ENCODE measurements at regions not wholly inside any gene's neighbourhood (a gene's known extent, or its start where the extent isn't known, plus 50 kb on each side); places are given as distances from the start of the nearest gene placed in this dataset.

GRCh38 chr2:234869164-234869563 lies 82.7 kb upstream of the SH3BP4 start:
- Histone ChIP-seq H3K4me3 (ENCODE audit: low read depth in 1 of 2, low read length in 2 of 2) (no peak overlapping the region), H3K79me2 (ENCODE audit: insufficient read depth, low read length) (no peaks in the 10 kb centered on the region), H3K9me3 (ENCODE audit: insufficient read depth, low read length, severe bottlenecking) (no peaks in the 10 kb centered on the region), H3K27ac (ENCODE audit: low read length) (no peak overlapping the region), H3K36me3 (ENCODE audit: insufficient read depth, low read length) (no peaks in the 10 kb centered on the region), H3K4me2 (ENCODE audit: insufficient read depth, low read length) (no peak overlapping the region), H3K27me3 (ENCODE audit: insufficient read depth, low read length, poor library complexity) (peaks cover 4% of the 10 kb centered on the region), H3K9ac (ENCODE audit: low read depth, low read length) (no peak overlapping the region), H2AFZ (ENCODE audit: low read depth, low read length) (no peak overlapping the region), H3K4me1 (ENCODE audit: insufficient read depth, low read length) (no peaks in the 10 kb centered on the region), H4K20me1 (ENCODE audit: insufficient read depth, low read length) (no peaks in the 10 kb centered on the region)
- ATAC-seq (ENCODE audit: insufficient read depth, low read depth) (no peak), DNase-seq (no peak)
- TF ChIP-seq EZH2 (IDR thresholded peaks at IDR 0.05; ENCODE audit: borderline replicate concordance, low read depth, low read length, severe bottlenecking) (no peak), CTCF (IDR thresholded peaks at IDR 0.05; ENCODE audit: borderline replicate concordance, extremely low read depth, low read length, poor library complexity, severe bottlenecking) (no peak)

DNA sequence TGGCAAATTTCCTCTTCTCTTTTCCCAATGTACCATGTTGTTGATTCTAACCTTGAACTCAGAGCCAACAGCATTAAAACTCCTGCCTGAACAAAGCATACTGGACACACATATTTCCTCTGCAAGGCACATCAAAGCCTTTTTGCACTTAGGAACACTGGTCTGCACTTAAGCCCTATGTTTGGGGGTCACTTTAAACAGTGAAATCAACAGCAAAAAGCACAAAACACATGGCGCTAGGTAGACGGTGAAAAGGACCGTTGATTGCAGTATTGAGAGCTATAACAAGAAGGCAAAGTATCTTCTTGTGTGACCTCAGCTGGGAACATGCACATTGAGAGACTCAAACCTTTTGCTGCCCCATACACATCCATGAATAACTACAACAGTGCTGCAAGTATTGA lies 83.9 kb upstream of the SH3BP4 start:
- no peaks in the 10 kb centered on the region for H3K79me2 ChIP-seq (ENCODE audit: insufficient read depth, low read length)
- H4K20me1 ChIP-seq (ENCODE audit: insufficient read depth, low read length), result no peaks in the 10 kb centered on the region
- ATAC-seq (ENCODE audit: insufficient read depth, low read depth), result no peak
- no peak overlapping the region for H3K4me2 ChIP-seq (ENCODE audit: insufficient read depth, low read length)
- H3K9me3 ChIP-seq (ENCODE audit: insufficient read depth, low read length, severe bottlenecking), result no peaks in the 10 kb centered on the region
- H3K27ac ChIP-seq (ENCODE audit: low read length), result no peak overlapping the region
- TF ChIP-seq EZH2 (IDR thresholded peaks at IDR 0.05; ENCODE audit: borderline replicate concordance, low read depth, low read length, severe bottlenecking), result no peak
- no peak for TF ChIP-seq CTCF (IDR thresholded peaks at IDR 0.05; ENCODE audit: borderline replicate concordance, extremely low read depth, low read length, poor library complexity, severe bottlenecking)
- H3K27me3 ChIP-seq (ENCODE audit: insufficient read depth, low read length, poor library complexity), result peaks cover 4% of the 10 kb centered on the region
- DNase-seq, result no peak
- no peak overlapping the region for H2AFZ ChIP-seq (ENCODE audit: low read depth, low read length)
- H3K4me1 ChIP-seq (ENCODE audit: insufficient read depth, low read length), result no peaks in the 10 kb centered on the region
- no peaks in the 10 kb centered on the region for H3K36me3 ChIP-seq (ENCODE audit: insufficient read depth, low read length)
- no peak overlapping the region for H3K9ac ChIP-seq (ENCODE audit: low read depth, low read length)
- H3K4me3 ChIP-seq (ENCODE audit: low read depth in 1 of 2, low read length in 2 of 2), result no peak overlapping the region

- no peaks in the 10 kb centered on the region for H4K20me1 ChIP-seq (ENCODE audit: insufficient read depth, low read length)
- H3K79me2 ChIP-seq (ENCODE audit: insufficient read depth, low read length), result no peaks in the 10 kb centered on the region
- H3K36me3 ChIP-seq (ENCODE audit: insufficient read depth, low read length), result no peaks in the 10 kb centered on the region
- H3K4me1 ChIP-seq (ENCODE audit: insufficient read depth, low read length), result no peaks in the 10 kb centered on the region
- no peak overlapping the region for H3K27ac ChIP-seq (ENCODE audit: low read length)
- no peak overlapping the region for H3K4me3 ChIP-seq (ENCODE audit: low read depth in 1 of 2, low read length in 2 of 2)
- ATAC-seq (ENCODE audit: insufficient read depth, low read depth), result no peak
- no peaks in the 10 kb centered on the region for H3K9me3 ChIP-seq (ENCODE audit: insufficient read depth, low read length, severe bottlenecking)
- H3K27me3 ChIP-seq (ENCODE audit: insufficient read depth, low read length, poor library complexity), result peaks cover 11% of the 10 kb centered on the region
- no peak overlapping the region for H2AFZ ChIP-seq (ENCODE audit: low read depth, low read length)
- TF ChIP-seq EZH2 (IDR thresholded peaks at IDR 0.05; ENCODE audit: borderline replicate concordance, low read depth, low read length, severe bottlenecking) (no peak), CTCF (IDR thresholded peaks at IDR 0.05; ENCODE audit: borderline replicate concordance, extremely low read depth, low read length, poor library complexity, severe bottlenecking) (no peak)
- DNase-seq, result no peak
- H3K4me2 ChIP-seq (ENCODE audit: insufficient read depth, low read length), result no peak overlapping the region
- H3K9ac ChIP-seq (ENCODE audit: low read depth, low read length), result no peak overlapping the region
These were observed 86.2 kb upstream of the SH3BP4 start for GRCh38 chr2:234865586-234865985.

DNA sequence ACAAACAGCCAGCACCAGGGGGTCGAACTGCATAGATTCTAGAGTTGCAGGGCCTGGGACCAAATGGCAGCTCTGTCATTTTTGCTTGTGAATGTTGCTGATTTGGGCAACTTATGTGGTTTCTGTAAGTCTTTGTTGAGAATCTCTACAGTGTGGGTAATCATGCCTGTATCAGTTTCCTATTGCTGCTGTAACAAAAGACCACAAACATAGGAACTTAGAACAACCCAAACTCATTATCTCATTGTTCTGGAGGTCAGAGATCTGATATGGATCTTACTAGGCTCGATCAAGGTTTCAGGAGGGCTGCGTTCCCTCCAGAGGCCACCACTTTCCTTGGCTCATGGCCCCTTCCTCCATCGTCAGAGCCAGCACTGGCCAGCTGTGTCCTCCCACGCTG lies 86.8 kb upstream of the SH3BP4 start:
- DNase-seq (no peak), ATAC-seq (ENCODE audit: insufficient read depth, low read depth) (no peak)
- Histone ChIP-seq H3K4me3 (ENCODE audit: low read depth in 1 of 2, low read length in 2 of 2) (no peak overlapping the region), H4K20me1 (ENCODE audit: insufficient read depth, low read length) (no peaks in the 10 kb centered on the region), H3K27ac (ENCODE audit: low read length) (no peak overlapping the region), H2AFZ (ENCODE audit: low read depth, low read length) (no peak overlapping the region), H3K9me3 (ENCODE audit: insufficient read depth, low read length, severe bottlenecking) (no peaks in the 10 kb centered on the region), H3K9ac (ENCODE audit: low read depth, low read length) (no peak overlapping the region), H3K4me2 (ENCODE audit: insufficient read depth, low read length) (no peak overlapping the region), H3K79me2 (ENCODE audit: insufficient read depth, low read length) (no peaks in the 10 kb centered on the region), H3K36me3 (ENCODE audit: insufficient read depth, low read length) (no peaks in the 10 kb centered on the region), H3K27me3 (ENCODE audit: insufficient read depth, low read length, poor library complexity) (peaks cover 13% of the 10 kb centered on the region), H3K4me1 (ENCODE audit: insufficient read depth, low read length) (no peaks in the 10 kb centered on the region)
- no peak for TF ChIP-seq EZH2 (IDR thresholded peaks at IDR 0.05; ENCODE audit: borderline replicate concordance, low read depth, low read length, severe bottlenecking)
- TF ChIP-seq CTCF (IDR thresholded peaks at IDR 0.05; ENCODE audit: borderline replicate concordance, extremely low read depth, low read length, poor library complexity, severe bottlenecking), result no peak

Data from DND-41 (cell line).